ENCODE measurements at regions not wholly inside any gene's neighbourhood (a gene's known extent, or its start where the extent isn't known, plus 50 kb on each side); places are given as distances from the start of the nearest gene placed in this dataset.

- TF ChIP-seq GATA2 (IDR thresholded peaks at IDR 0.05; ENCODE audit: low read depth, low read length) (no peak), GATA3 (IDR thresholded peaks at IDR 0.05; ENCODE audit: low read depth, low read length) (no peak)
These were observed 249.6 kb upstream of the SOX5 start for GRCh38 chr12:24198936-24199671.

All from SH-SY5Y (cell line).